HepG2 (cell line): ENCODE measurements at regions not wholly inside any gene's neighbourhood (a gene's known extent, or its start where the extent isn't known, plus 50 kb on each side); places are given as distances from the start of the nearest gene placed in this dataset.

Source experiments
- AFF4 ChIP-seq: sonication (generic); formaldehyde crosslinking; IDR thresholded peaks from 2 replicates; pipeline ENCODE4 v1.4.0; 2020; ENCODE audit warnings: missing genetic modification reagents
- CHD2 ChIP-seq: IDR thresholded peaks from 2 replicates; pipeline ENCODE4 v1.6.1; 2011; ENCODE audit warnings: low read depth, low read length, improper control_type of control experiment
- FOXO4 ChIP-seq: sonication (generic); formaldehyde crosslinking; conservative IDR thresholded peaks from 2 replicates; pipeline ENCODE4 v1.8.1; 2023; ENCODE audit warnings: missing genetic modification reagents
- FOXP4 ChIP-seq: sonication (generic); formaldehyde crosslinking; IDR thresholded peaks from 2 replicates; pipeline ENCODE4 v1.4.0; 2020; ENCODE audit warnings: missing genetic modification reagents
- KLF11 ChIP-seq: IDR thresholded peaks from 2 replicates; pipeline ENCODE4 v1.6.1; 2016; ENCODE audit warnings: missing compliant biosample characterization
- MAFF ChIP-seq: IDR thresholded peaks from 2 replicates; pipeline ENCODE4 v1.6.1; 2011; ENCODE audit warnings: low read depth, low read length, improper control_type of control experiment
- MTERF4 ChIP-seq: sonication (generic); formaldehyde crosslinking; IDR thresholded peaks from 2 replicates; pipeline ENCODE4 v1.8.0; 2023; ENCODE audit warnings: mild to moderate bottlenecking, missing genetic modification reagents
- SMAD3 ChIP-seq: sonication (generic); formaldehyde crosslinking; IDR thresholded peaks from 2 replicates; pipeline ENCODE4 v1.4.0; 2020; ENCODE audit warnings: missing genetic modification reagents
- ZNF142 ChIP-seq: sonication (generic); formaldehyde crosslinking; IDR thresholded peaks from 2 replicates; pipeline ENCODE4 v1.4.0; 2020; ENCODE audit warnings: missing genetic modification reagents
- ZNF230 ChIP-seq: sonication (generic); formaldehyde crosslinking; IDR thresholded peaks from 2 replicates; pipeline ENCODE4 v1.4.0; 2020; ENCODE audit warnings: mild to moderate bottlenecking, missing genetic modification reagents
- ZNF232 ChIP-seq: sonication (generic); formaldehyde crosslinking; IDR thresholded peaks from 2 replicates; pipeline ENCODE4 v1.4.0; 2020; ENCODE audit warnings: missing genetic modification reagents, borderline replicate concordance
- ZNF33B ChIP-seq: sonication (generic); formaldehyde crosslinking; IDR thresholded peaks from 2 replicates; pipeline ENCODE4 v1.5.1; 2020; ENCODE audit warnings: mild to moderate bottlenecking, missing genetic modification reagents
- ZNF749 ChIP-seq: sonication (generic); formaldehyde crosslinking; IDR thresholded peaks from 2 replicates; pipeline ENCODE4 v1.8.0; 2022; ENCODE audit warnings: mild to moderate bottlenecking, missing genetic modification reagents, moderate library complexity, borderline replicate concordance
- ZNF784 ChIP-seq: sonication (generic); formaldehyde crosslinking; IDR thresholded peaks from 2 replicates; pipeline ENCODE4 v1.5.1; 2020; ENCODE audit warnings: missing genetic modification reagents, mild to moderate bottlenecking, borderline replicate concordance

GRCh38 chr20:50309280-50309763 lies 118.7 kb downstream of the CEBPB start (continued):
- 0 out of 2 replicates have a peak, but pooled peaks have one; percentile 12 for TF ChIP-seq FOXP4 (CRISPR knock-in tag)
- TF ChIP-seq ZNF33B (CRISPR knock-in tag), result peak; percentile 8; the same call in 1 of the 2 replicates
- TF ChIP-seq ZNF784 (CRISPR knock-in tag), result 0 out of 2 replicates have a peak, but pooled peaks have one; percentile 16
- TF ChIP-seq CHD2, result no peak
- no peak for TF ChIP-seq AFF4 (CRISPR knock-in tag)
- 0 out of 2 replicates have a peak, but pooled peaks have one; percentile 42 for TF ChIP-seq ZNF142
- 0 out of 2 replicates have a peak, but pooled peaks have one; percentile 5 for TF ChIP-seq ZNF749 (CRISPR knock-in tag)
- 0 out of 2 replicates have a peak, but pooled peaks have one; percentile 18 for TF ChIP-seq ZNF230 (CRISPR knock-in tag)
- TF ChIP-seq ZNF232 (CRISPR knock-in tag), result peak; percentile 48; the same call in 1 of the 2 replicates
- TF ChIP-seq SMAD3 (CRISPR knock-in tag), result 0 out of 2 replicates have a peak, but pooled peaks have one; percentile 5
- TF ChIP-seq FOXO4 (CRISPR knock-in tag), result 0 out of 2 replicates have a peak, but pooled peaks have one; percentile 89
- TF ChIP-seq KLF11, result peak; percentile 31
- no peak for TF ChIP-seq MAFF
- TF ChIP-seq MTERF4 (CRISPR knock-in tag), result 0 out of 2 replicates have a peak, but pooled peaks have one; percentile 85
